Muscle of back (tissue), 3 donors: ENCODE measurements at regions not wholly inside any gene's neighbourhood (a gene's known extent, or its start where the extent isn't known, plus 50 kb on each side); places are given as distances from the start of the nearest gene placed in this dataset.

Experiments
- DNase-seq, 3 donors: peaks; one replicate each; pipeline versions ENCODE4 v3.0.0 to v3.0.0-alpha.2; 2013

DNA sequence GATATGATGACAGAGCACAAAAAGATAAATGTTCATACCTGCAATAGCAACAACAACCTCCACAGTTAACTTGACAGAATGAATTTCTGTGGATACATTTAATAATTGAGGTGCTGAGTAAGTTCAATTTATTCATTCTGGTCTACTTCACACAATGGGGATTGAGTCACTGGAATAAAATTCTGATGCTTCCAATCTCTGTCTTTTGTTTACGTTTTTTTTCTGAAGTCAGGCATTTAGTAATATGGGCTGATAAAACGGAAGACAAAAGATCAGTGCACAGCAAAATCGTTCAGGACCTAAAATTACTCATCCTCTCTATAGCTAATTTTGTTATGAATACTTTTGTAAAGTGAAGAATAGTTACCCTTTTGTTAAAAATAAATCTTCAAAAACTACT lies 565.9 kb upstream of the CCDC54 start:
- DNase-seq = no peak

DNA sequence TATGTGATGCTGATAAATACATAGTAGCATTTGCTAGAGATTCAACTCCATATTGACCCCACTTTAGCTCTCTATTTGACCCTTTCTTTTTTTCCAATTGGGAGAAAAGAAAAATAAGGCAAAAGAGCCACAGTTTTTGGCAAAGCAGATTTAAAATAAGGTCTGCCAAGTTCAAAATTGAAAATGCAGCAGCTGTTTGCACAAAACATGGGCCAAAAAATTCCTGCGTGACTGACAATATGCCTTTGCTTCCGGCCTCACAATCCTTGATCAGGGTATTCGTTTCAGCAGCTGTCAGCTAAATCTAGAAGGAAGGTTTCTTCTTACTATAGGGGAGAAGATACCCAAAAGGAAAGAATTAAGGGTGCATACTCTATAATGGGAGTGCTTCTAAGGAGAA lies 563.5 kb upstream of the CCDC54 start:
- peak; percentile 75 to 88 (median 77) for DNase-seq

DNA sequence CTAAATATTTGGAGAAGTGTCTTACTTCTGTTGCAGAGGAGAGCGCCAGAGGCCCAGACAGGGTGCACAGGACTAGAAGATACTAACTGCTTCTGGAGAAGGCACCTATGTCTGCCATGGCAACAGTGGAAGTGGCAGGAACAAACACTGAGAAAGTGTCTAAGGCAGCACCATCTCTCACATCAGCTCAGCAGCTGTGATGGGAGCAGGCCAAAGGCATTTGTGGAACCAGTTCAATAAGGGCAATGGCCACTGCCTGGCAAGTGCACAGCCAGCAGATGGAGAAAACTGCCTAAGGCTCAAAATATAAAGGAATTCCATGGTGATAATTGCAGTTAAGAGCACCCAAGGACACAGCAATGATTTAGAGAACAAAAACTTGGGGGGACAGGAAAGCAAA lies 563.0 kb upstream of the CCDC54 start:
- peak; percentile 71 to 85 (median 73) for DNase-seq

DNA sequence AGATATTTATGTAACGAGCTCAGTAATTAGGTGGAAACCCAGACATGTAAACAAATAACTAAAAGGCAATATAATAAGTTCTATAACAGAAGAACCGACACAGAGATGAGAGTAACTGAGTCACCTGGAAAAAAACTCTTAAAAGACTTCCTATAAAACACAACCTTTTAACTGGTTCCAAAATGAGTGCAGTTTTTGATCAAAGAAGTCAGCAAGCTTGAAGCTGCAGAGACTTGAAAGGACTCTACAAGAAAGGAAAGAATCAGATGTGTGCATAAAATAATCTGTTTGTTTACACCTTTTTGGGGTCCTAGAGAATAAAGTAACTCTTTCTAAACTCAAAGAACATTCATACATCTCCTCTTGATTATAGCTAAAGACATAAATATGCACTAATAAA lies 560.4 kb upstream of the CCDC54 start:
- no peak for DNase-seq

DNA sequence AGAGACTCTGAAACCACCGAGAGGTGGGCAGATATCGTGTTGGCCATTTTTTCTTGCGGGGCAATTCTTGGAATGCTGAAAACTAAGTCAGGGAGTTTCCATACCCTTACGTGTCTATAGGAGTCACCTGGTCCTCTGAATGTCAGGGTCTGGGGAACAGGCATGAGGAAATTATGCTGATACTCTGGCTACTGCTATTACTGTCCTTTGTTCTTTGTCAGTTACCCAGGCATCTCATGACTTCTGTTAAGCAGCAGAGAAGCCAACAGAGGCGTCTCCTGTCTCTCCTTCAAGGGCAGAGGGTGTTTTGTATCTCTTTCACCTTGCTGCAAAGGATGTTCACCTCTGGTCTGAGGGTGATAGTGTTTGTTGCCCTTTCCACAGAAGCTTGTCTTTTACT lies 559.5 kb upstream of the CCDC54 start:
- DNase-seq = no peak

DNA sequence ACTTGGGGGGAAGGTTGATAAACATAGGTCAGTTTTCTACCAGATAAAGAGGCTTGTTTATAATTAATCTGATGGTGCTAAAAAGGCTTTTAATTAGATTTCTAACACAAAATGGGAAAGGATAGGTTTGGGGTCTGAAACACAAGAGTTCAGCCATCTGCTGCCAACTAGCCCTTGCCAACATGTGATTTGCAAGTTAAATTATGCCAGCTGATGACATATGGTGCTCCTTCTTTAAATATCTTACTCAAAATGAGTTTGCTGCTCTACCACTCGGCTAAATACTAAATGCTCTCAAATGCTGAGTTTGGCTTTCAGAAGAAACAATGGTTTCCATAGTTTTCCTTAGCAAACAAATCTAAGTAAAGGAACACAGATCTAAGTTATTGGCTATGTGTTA lies 557.8 kb upstream of the CCDC54 start:
- DNase-seq = peak in 1 of 3 donors; percentile 48

DNA sequence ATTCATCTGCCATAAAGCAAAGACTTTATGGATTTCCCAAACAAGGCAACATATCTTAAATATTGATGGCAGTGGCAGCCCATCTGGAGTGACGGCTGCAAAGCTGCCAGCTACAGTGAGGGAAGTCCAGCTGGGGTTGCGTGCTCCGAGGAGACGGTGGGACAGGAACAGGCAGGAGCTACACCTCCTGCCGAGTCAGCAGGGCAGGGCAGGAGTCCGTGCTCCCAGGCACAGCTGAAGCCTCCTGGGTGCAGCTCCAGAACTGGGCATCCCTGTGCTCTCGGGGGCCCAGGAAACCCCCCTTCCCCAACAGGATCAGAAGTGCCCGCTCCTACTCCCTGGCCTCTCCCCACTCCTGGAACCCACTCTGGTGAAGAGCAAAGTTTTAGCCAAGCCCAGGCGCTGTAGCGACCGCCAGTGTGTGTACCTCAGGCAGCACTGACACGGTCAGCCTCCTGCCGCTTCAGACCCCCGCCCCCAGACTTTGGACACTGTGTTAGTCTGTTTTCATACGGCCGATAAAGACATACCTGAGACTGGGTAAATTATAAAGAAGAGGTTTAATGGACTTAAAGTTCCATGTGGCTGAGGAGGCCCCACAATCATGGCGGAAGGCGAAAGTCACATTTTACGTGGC lies 556.4 kb upstream of the CCDC54 start:
- DNase-seq = no peak

DNA sequence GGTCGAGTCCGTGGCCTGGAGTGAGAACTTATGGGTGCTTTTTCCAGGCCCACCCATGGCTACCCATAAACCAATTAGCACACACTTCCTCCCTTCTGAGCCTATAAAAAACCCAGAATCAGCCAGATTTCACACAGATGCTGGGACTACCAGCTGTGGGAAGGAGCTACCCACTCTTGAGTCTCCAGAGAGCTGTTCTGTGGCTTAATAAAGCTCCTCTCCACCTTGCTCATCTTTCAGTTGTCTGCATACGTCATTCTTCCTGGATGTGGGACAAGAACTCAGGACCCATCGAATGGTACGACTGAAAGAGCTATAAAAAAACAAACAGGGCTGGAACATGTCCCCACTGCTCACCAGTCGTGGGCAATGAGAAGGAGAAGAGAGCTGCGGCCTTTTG lies 555.4 kb upstream of the CCDC54 start:
- no peak for DNase-seq

DNA sequence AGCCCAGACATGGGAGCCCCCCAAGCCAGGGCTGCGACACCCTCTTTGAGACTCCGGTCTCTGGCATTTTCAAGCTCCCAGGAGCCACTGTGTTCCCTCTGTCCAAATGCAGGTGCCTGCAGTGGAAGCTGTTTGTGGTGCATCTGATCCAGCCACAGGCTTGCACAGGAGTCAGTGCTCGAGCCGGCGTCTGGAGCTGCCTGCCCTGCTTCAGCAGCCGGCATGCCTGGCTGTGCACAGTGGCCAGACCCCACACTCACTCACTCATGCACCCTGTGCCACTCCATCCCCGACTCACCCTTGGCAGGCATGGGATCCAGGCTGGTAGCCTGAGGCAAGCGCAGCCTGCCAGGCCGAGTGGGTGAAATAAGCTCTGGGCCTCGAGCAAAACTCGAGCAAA lies 555.0 kb upstream of the CCDC54 start:
- no peak for DNase-seq

DNA sequence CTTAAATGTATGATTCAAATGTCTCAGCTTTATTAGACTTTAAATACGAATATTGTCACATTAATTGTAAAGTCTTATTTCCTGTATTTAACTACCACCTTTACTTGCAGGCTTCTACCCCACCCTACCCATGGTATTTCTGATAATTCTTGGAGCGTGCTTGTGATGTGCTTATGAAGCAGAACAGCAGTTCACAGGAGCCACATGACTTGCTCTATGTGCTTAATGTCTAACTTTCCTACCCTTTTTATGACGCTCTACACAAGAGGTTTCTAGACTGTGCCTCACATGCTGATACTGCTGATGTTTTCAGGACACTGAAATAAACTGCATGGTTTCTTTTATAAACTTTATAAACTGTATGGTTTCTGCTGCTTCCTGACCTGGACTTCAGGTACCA lies 553.5 kb upstream of the CCDC54 start:
- DNase-seq = no peak

DNA sequence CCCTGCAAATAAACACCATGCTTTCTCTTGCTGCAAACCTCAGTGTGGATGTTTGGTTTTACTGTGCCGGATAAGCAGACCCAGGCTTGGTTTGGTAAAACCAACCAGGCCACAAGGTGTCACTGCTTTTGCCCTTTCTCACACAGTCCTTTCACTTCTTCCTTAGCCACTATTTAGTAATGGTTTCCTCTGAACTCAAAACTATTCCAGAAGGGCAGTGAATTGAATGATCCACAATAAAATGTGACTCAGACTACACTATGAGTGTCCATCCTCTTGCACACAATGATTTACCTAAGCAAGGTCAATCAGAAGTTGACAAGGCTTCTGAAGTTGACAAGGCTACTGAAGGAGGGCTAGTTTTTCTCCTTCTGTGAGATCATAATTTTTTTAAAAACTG lies 552.4 kb upstream of the CCDC54 start:
- no peak for DNase-seq

DNA sequence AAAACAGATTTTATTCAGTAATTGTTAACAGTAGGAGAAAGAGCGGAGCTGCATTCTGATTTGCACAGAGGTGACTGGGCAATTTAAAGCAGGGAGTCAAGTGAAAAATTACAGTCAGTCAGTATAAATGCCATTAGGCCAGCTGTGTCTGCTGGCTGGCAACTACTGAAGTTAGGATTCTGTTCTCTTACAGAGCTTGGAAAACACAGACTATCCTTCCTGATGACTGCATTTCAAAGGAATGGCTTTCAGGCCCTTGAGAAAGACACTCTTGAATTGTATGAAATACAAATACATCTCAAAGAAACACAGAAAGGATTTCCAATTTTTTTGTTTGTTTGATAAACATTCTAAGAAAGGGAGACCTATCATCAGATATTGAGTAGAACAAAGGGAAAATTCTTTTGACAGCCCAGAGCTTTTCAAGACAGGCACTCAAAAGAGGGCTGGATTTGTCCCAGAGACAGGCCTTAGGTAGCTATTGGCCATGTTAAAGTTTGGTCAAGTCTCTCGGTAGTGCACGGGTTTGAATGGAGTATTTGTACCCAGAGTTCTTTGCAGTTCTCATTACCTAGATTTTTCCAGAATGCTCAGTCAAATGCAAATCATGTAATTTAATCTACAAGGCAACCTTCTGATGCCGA lies 551.2 kb upstream of the CCDC54 start:
- DNase-seq = peak; percentile 60 to 78 (median 78)

DNA sequence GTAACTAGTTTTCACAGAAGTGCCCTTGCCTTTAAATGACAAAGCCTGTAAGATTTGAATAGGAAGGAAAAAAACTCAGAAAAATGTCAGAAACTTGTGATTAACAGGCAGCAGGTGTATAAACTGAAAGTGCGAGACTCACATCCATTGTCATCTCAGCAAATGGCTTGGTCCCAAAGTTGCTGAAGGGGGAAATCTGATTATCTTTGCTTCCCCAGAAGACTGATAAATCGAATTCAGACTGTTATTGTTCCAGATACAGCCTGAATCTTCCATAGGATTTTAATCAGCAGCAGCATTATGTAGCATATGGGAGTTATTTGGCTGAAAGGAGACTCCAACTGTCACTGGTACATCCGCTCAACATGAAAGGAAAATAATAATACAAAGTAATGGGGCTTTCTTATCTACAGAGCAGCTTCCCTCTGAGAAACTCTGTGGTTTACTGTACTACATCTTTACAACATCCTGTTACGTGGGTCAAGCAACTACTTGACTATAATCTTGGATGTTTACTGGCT lies 550.4 kb upstream of the CCDC54 start:
- peak in 1 of 3 donors; percentile 71 for DNase-seq

DNA sequence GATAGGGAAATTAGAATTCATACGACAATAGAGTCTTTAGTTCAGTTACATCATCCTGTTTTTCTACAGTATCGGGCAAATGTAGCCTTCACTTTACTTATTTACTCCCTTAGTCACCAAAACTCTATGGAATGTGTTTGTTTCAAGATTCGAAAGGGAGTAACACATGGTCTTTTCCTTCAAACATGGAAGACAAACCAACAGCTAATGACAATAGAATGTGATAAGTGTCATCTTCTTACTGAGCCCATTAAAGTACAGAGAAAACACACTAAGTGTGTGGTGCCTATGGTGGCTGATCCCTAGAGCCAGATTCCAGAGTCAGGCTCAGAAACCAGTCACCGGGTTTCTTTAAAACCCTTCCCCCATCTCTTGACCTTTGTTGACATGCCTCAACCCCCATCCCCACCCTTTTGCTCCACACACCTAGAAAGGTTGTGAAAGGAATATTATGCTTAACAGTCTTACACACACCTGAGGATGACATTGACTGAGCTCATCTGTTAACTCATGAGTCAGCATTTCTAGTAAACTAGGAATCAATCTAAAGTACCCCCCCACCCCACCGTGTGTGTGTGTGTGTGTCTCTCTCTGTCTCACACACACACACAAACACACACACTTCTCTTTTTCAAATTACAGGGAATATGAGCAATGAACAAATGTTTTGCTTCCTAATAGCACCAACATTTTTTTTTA lies 549.6 kb upstream of the CCDC54 start:
- DNase-seq = no peak

DNA sequence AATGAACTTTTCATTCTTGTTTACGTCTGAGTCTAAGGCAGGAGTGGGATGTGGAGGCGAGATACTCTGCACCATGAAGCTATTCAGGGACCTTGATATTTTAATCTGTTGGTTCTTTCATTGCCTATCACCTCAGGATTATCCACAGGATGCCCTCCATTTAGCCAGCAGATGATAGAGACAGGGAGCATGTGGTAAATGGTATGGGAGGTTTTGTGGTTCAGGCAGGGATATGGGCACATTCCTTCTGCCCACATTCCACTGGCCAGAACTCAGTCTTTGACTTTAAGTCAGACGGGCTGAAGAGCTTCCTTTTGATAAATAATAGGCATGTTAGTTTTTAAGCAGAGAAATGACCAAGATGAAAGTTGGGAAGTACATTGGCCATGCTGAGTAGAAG lies 548.0 kb upstream of the CCDC54 start:
- no peak for DNase-seq

DNA sequence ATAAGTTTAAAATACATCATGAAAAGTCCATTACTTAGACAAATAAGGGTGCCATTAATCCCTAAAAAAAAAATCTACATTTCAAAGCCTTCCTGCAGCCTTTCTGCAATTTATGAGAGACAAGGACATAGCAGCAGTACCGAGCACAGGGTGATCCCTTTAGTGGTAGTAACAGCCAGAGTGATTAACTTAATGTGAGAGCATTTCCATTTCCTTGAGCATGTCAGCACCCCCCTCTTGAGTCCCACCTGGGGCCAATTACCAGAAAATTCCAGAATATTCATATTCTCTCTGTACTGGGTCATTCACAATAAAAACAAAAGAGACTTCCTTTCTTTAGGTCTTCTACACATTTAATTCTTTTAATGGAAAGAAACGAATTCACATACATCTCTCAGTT lies 546.9 kb upstream of the CCDC54 start:
- DNase-seq = no peak

DNA sequence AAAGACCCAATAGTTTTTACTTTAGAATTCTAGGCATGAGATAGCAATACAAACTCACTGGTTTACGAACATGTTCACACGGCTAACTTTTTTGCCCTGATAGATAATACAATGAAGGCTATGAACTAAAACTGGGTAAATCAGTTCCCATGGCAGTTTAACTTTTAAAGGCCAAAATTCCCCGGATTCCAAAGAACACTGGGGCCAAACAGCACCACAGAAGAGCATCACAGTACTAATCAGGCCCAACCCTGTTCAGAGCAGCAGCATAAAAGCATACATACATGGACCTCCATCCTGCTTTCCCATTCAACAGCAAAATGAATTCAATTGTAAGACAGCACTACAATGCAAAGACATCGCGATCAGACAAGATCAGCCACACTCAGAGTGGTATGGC lies 540.3 kb upstream of the CCDC54 start:
- no peak for DNase-seq

DNA sequence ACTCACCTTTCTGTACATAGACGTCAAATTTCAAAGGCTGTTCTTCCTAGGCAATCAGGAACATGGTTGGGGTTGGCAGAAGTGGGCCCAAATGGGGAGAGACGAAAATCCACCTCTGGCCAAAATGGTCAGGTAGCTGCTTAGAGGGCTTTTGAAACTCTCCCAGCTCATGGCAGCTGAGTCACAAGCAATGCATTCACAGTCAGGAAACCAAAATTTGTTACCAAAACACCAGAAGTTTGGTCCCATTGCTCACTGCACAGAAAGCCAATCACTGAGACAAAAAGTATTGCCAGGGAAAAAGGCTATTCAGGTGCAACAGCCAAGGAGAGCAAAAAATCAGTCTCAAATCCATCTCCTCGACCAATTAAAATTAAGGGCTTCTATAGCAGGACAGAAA lies 539.6 kb upstream of the CCDC54 start:
- DNase-seq = no peak

DNA sequence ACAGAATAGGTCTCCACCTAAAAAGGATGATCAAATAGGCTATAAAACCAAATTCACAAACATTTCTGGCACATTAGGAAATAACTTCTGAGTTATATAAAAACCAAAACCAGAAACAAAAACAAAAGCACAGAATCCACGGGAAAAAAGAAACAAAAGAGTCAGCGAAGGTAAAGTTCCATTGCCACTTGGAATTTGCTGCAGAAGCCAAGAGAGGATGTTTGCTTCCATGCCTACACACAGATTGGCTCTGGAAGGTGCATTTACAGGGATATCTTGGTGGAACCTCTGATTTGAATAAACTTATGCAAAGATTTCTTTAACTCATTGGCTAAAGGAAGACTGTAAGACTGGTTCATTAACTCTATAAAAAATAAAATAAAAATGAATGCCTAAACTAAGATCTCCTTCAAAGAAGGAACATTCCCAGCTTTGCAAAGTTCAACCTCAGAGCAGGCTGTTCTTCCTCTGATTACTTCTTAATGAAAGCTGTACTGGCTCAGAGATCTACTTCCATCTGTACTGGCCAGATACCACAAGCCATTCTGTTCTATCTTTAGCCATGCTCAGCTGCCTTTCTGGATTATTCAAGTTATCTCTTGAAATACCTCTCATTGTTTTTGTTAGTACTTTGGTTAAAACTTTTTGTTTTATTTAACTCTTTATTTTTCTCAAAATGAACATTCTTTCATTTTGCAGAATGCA lies 537.5 kb upstream of the CCDC54 start:
- peak in 2 of 3 donors; percentile 54 to 58 for DNase-seq

DNA sequence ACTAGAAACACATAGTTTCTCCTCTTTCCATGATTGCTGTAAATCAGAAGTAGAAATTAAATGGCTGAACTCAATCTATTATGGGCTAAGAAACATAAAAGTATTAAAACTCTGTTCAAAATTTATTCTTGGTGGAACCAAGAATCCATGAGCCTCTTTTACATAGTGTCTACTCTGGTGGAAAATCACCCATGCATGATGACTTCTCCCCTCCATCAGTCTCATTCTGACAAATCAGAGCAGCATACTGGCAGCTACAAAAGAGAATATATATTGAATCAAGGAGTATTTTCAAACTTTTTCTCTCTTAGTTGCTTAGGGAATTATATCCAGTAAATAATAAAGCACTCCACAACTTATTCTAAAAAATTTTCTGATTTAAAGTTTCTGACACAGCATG lies 536.9 kb upstream of the CCDC54 start:
- DNase-seq = no peak

DNA sequence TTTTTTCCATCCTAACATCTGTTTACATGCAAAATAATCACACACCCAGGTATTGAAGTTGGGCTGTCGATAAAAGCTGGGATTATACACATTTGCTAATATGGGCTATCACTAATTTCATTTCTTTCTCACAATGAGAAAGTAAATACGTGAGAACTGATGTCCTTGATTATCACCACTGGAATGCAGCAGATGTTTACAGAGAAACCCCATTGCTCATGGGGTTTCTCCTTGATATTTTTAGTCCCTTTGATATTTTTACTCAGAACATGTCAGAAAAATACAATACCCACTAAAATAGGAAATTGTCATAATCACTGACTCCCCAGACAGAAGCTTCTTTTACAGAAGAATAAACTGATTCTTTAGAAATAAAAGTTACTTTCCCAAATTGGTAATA lies 535.1 kb upstream of the CCDC54 start:
- no peak for DNase-seq

DNA sequence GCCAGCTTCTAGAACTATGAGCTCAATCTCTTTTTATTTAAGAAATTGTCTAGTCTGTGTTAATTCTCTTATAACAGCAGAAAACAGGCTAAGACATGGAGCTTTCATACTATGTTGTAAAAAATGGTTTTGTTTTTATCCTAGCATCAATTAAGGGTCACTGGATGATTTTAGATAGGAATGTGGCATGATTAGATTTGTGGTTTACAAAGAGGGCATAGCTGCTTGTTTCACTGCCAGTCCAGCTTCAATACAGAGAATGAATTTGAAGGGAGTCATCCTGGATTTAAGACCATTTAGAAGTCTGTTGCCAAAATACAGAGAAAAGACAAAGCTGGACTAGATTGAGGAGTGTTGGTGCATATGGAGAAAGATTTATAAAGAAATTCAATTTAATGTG lies 532.6 kb upstream of the CCDC54 start:
- no peak for DNase-seq

DNA sequence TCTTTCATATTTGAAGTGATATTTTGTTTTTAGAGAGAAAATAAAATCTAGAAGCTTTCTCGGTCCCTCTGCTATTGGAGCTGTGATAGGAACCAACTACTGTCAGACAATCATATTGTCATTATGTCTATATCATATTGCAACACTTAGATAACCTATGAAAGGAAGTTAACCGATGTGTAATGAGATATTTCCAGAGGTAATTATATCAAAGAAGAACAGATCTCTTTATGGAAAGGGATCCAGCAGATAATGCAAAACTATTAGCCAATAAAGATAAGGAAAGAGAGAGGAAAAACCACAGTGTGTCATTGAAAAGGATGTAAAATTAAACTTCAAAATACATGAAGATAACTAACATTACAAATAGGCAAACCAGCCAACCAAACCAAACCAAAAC lies 529.1 kb upstream of the CCDC54 start:
- DNase-seq = no peak
